GM18868 (cell line): ENCODE measurements at regions not wholly inside any gene's neighbourhood (a gene's known extent, or its start where the extent isn't known, plus 50 kb on each side); places are given as distances from the start of the nearest gene placed in this dataset.
"Not testable (repeated sequence)": the region's sequence is repeated elsewhere in the genome, so short reads cannot be mapped to it uniquely, and the experiment has no call there.

ENCODE experiments used
- ATAC-seq: cut with Tn5 transposase; IDR thresholded peaks from one replicate; pipeline ENCODE4 v1.9.1; 2021; ENCODE audit warnings: mild to moderate bottlenecking, moderate library complexity; ENCODE audit not compliant: unreplicated experiment

- no peak for ATAC-seq
These were observed 448.3 kb downstream of the PCNX1 start for GRCh38 chr14:71355324-71356201.

- ATAC-seq: peak; percentile 62
These were observed 451.1 kb downstream of the PCNX1 start for GRCh38 chr14:71358209-71358931.

- ATAC-seq: not testable (repeated sequence)
These were observed 451.7 kb downstream of the PCNX1 start for GRCh38 chr14:71358932-71359421.

- ATAC-seq: no peak
These were observed 452.6 kb downstream of the PCNX1 start for GRCh38 chr14:71359823-71360222.

GRCh38 chr14:71361336-71361735, 454.1 kb downstream of the PCNX1 start:
- no peak for ATAC-seq

- ATAC-seq: no peak
These were observed 454.6 kb downstream of the PCNX1 start for GRCh38 chr14:71361874-71362273.

GRCh38 chr14:71362282-71362681, 455.0 kb downstream of the PCNX1 start:
- no peak for ATAC-seq

GRCh38 chr14:71362920-71363584, 455.8 kb downstream of the PCNX1 start:
- ATAC-seq: peak; percentile 40

- no peak for ATAC-seq
These were observed 457.0 kb downstream of the PCNX1 start for GRCh38 chr14:71363946-71364925.

GRCh38 chr14:71365361-71365760, 458.1 kb downstream of the PCNX1 start:
- ATAC-seq: no peak

GRCh38 chr14:71366861-71367260, 459.6 kb downstream of the PCNX1 start:
- no peak for ATAC-seq

GRCh38 chr14:71371711-71372396, 464.6 kb downstream of the PCNX1 start:
- ATAC-seq: peak; percentile 76

- ATAC-seq: no peak
These were observed 465.2 kb downstream of the PCNX1 start for GRCh38 chr14:71372411-71372838.

- no peak for ATAC-seq
These were observed 466.5 kb downstream of the PCNX1 start for GRCh38 chr14:71373773-71374172.

- ATAC-seq: no peak
These were observed 467.7 kb downstream of the PCNX1 start for GRCh38 chr14:71374989-71375388.

GRCh38 chr14:71377099-71377498, 469.8 kb downstream of the PCNX1 start:
- no peak for ATAC-seq

- ATAC-seq: no peak
These were observed 473.0 kb downstream of the PCNX1 start for GRCh38 chr14:71380271-71380670.

- ATAC-seq: no peak
These were observed 474.6 kb downstream of the PCNX1 start for GRCh38 chr14:71381814-71382213.

- ATAC-seq: no peak
These were observed 475.1 kb downstream of the PCNX1 start for GRCh38 chr14:71382315-71382714.

GRCh38 chr14:71383510-71383909, 476.3 kb downstream of the PCNX1 start:
- ATAC-seq: no peak
